ENCODE measurements at regions not wholly inside any gene's neighbourhood (a gene's known extent, or its start where the extent isn't known, plus 50 kb on each side); places are given as distances from the start of the nearest gene placed in this dataset.

- TF ChIP-seq ZNF597 (CRISPR knock-in tag; IDR thresholded peaks at IDR 0.05) (no peak), CBX1 (IDR thresholded peaks at IDR 0.05; ENCODE audit: low read depth) (no peak)
- TF ChIP-seq, protein P1, sequence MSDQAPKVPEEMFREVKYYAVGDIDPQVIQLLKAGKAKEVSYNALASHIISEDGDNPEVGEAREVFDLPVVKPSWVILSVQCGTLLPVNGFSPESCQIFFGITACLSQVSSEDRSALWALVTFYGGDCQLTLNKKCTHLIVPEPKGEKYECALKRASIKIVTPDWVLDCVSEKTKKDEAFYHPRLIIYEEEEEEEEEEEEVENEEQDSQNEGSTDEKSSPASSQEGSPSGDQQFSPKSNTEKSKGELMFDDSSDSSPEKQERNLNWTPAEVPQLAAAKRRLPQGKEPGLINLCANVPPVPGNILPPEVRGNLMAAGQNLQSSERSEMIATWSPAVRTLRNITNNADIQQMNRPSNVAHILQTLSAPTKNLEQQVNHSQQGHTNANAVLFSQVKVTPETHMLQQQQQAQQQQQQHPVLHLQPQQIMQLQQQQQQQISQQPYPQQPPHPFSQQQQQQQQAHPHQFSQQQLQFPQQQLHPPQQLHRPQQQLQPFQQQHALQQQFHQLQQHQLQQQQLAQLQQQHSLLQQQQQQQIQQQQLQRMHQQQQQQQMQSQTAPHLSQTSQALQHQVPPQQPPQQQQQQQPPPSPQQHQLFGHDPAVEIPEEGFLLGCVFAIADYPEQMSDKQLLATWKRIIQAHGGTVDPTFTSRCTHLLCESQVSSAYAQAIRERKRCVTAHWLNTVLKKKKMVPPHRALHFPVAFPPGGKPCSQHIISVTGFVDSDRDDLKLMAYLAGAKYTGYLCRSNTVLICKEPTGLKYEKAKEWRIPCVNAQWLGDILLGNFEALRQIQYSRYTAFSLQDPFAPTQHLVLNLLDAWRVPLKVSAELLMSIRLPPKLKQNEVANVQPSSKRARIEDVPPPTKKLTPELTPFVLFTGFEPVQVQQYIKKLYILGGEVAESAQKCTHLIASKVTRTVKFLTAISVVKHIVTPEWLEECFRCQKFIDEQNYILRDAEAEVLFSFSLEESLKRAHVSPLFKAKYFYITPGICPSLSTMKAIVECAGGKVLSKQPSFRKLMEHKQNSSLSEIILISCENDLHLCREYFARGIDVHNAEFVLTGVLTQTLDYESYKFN (CRISPR knock-in tag; conservative IDR thresholded peaks at IDR 0.05), result no peak
These were observed 63.4 kb upstream of the GATA2 start (continued) for GRCh38 chr3:128556384-128556783.

DNA sequence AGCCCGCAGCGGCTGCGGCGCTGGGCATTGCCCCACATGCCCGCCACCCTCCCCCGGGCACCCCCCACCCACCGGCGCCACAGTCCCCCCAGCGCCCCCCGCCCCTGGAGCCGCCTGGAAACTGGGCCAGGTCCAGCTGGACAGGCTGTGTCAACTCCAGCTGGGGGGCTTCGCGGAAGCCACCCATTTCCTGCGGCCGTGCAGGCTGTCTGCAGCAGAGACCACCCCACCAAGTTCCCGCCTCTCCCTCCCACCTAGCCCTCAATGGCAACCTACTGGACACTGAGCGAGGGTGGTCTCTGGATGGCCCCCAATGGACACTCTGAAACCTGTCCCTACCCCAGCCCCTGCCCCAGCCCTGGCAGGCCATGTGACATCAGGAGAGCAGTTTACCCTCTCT is 62.8 kb upstream of the GATA2 start:
- Histone ChIP-seq H3K4me1 (ENCODE audit: insufficient read depth, low read length) (peaks cover 17% of the 10 kb centered on the region; the same call in 1 of the 2 replicates), H2AFZ (ENCODE audit: low read length) (no peak overlapping the region), H3K36me3 (replicated peaks in 1 of 2; ENCODE audit: control insufficient read depth in 1 of 2, insufficient read depth in 2 of 2, low read length in 2 of 2) (no peaks in the 10 kb centered on the region), H3K79me2 (ENCODE audit: insufficient read depth, low read length) (no peaks in the 10 kb centered on the region), H4K20me1 (ENCODE audit: insufficient read depth, low read length) (no peaks in the 10 kb centered on the region), H3K9ac (ENCODE audit: insufficient read depth, low read depth, low read length) (no peak overlapping the region), H3K4me3 (replicated peaks in 1 of 3; ENCODE audit: insufficient read depth in 1 of 3, low read depth in 2 of 3, low read length in 3 of 3) (no peak overlapping the region), H3K4me2 (ENCODE audit: low read depth, low read length) (no peak overlapping the region), H3K27ac (ENCODE audit: extremely low read length, insufficient read depth, low read length) (no peak overlapping the region), H3K9me3 (ENCODE audit: low read length) (no peaks in the 10 kb centered on the region), H3K27me3 (ENCODE audit: control insufficient read depth in 1 of 2, insufficient read depth in 2 of 2, low read length in 2 of 2) (peaks cover 9 to 60% of the 10 kb centered on the region in 2 experiments)
- intact Hi-C loops (cut with micrococcal nuclease; ENCODE audit: unreplicated experiment) (no loop called here), in situ Hi-C loops (cut with HindIII; ENCODE audit: extremely low pct_ligation_motif_present, low pct_unique_long_range_greater_than_20kb) (no loop called here)
- no peak for TF ChIP-seq ATF7 (IDR thresholded peaks at IDR 0.05)
- no peak for TF ChIP-seq ATF7 (CRISPR knock-in tag; IDR thresholded peaks at IDR 0.05)
- no peak for TF ChIP-seq CHCHD3 (CRISPR knock-in tag; IDR thresholded peaks at IDR 0.05)
- TF ChIP-seq SUZ12 (IDR thresholded peaks at IDR 0.05; ENCODE audit: low read depth, low read length), result no peak
- TF ChIP-seq ZNF296 (CRISPR knock-in tag; conservative IDR thresholded peaks at IDR 0.05), result no peak
- no peak for TF ChIP-seq NR3C1 (CRISPR knock-in tag; IDR thresholded peaks at IDR 0.05)
- TF ChIP-seq ZNF878 (CRISPR knock-in tag; IDR thresholded peaks at IDR 0.05), result no peak
- WGBS (ENCODE audit: low lambda C conversion rate), result no CpG with 5 or more reads among the region's 17 CpGs
- ChIA-PET POLR2A (no interaction called here), CTCF (ENCODE audit: low intra/inter-chr PET ratio, low total read pairs) (no interaction called here)
- no TSS peak for BruUV-seq (replicated peaks)
- FAIRE-seq (no peak), ATAC-seq (no peak), DNase-seq (ENCODE audit: low spot score) (no peak)
